GM23338 (cell line): ENCODE measurements at regions not wholly inside any gene's neighbourhood (a gene's known extent, or its start where the extent isn't known, plus 50 kb on each side); places are given as distances from the start of the nearest gene placed in this dataset.

ENCODE experiments used
- ATAC-seq: fragments of 200-7000 bp; cut with Tn5 transposase; 3 replicates; pipeline ENCODE4 v1.9.1; 2020
- DNase-seq: peaks from one replicate; pipeline ENCODE4 v3.0.0-alpha.2; 2015; ENCODE audit warnings: low spot score
- H2AFZ ChIP-seq: fragments of 200-600 bp; sonication (generic); 2 replicates; pipeline ENCODE4 v1.8.0; 2016; ENCODE audit warnings: antibody characterized with exemption, mild to moderate bottlenecking, moderate library complexity
- H3F3A ChIP-seq: fragments of 200-600 bp; sonication (generic); replicated peaks from 2 replicates; pipeline ENCODE4 v1.8.0; 2017; ENCODE audit warnings: antibody characterized with exemption, mixed run types, low read depth
- H3K27ac ChIP-seq: fragments of 200-600 bp; sonication (generic); 2 replicates; pipeline ENCODE4 v1.6.1; 2016; ENCODE audit warnings: low read depth
- H3K27me3 ChIP-seq: fragments of 200-600 bp; sonication (generic); 2 replicates; pipeline ENCODE4 v1.8.0; 2016; ENCODE audit warnings: mild to moderate bottlenecking, mixed run types, moderate library complexity; ENCODE audit not compliant: insufficient read depth
- H3K36me3 ChIP-seq: fragments of 200-600 bp; sonication (generic); 2 replicates; pipeline ENCODE4 v1.8.0; 2016; ENCODE audit warnings: mild to moderate bottlenecking; ENCODE audit not compliant: insufficient read depth
- H3K4me1 ChIP-seq: fragments of 200-600 bp; sonication (generic); 2 replicates; pipeline ENCODE4 v1.8.0; 2016; ENCODE audit warnings: mild to moderate bottlenecking, moderate library complexity; ENCODE audit not compliant: insufficient read depth
- H3K4me2 ChIP-seq: fragments of 200-600 bp; sonication (generic); 2 replicates; pipeline ENCODE4 v1.7.1; 2017; ENCODE audit warnings: mixed run types
- H3K4me3 ChIP-seq: fragments of 200-600 bp; sonication (generic); 2 replicates; pipeline ENCODE4 v1.6.1; 2016; ENCODE audit warnings: mixed run types
- H3K79me2 ChIP-seq: fragments of 200-600 bp; sonication (generic); replicated peaks from 2 replicates; pipeline ENCODE4 v1.8.0; 2017; ENCODE audit warnings: mild to moderate bottlenecking; ENCODE audit not compliant: insufficient read depth
- H3K9me2 ChIP-seq: fragments of 200-600 bp; sonication (generic); 2 replicates; pipeline ENCODE4 v1.8.0; 2017; ENCODE audit not compliant: insufficient read depth
- H4K20me1 ChIP-seq: fragments of 200-600 bp; sonication (generic); replicated peaks from 2 replicates; pipeline ENCODE4 v1.8.0; 2017; ENCODE audit warnings: mild to moderate bottlenecking; ENCODE audit not compliant: insufficient read depth
- H3K27ac Mint-ChIP-seq: 2 replicates; pipeline ENCODE4 v1.8.0; 2020; ENCODE audit warnings: inconsistent platforms, mild to moderate bottlenecking, moderate library complexity, mixed read lengths
- H3K27me3 Mint-ChIP-seq: 3 replicates; pipeline ENCODE4 v1.8.0; 2022; ENCODE audit warnings: low read depth, mild to moderate bottlenecking, moderate library complexity, mixed read lengths, inconsistent platforms; ENCODE audit not compliant: insufficient read depth, poor library complexity
- H3K36me3 Mint-ChIP-seq: 3 replicates; pipeline ENCODE4 v1.8.0; 2021; ENCODE audit warnings: low read depth, mild to moderate bottlenecking, inconsistent platforms, moderate library complexity, mixed read lengths
- H3K4me1 Mint-ChIP-seq: 3 replicates; pipeline ENCODE4 v1.8.0; 2020; ENCODE audit warnings: mild to moderate bottlenecking, inconsistent platforms, mixed read lengths
- H3K4me3 Mint-ChIP-seq: 3 replicates; pipeline ENCODE4 v1.8.0; 2021; ENCODE audit warnings: moderate library complexity, mild to moderate bottlenecking, inconsistent platforms, mixed read lengths
- H3K9me3 Mint-ChIP-seq: 3 replicates; pipeline ENCODE4 v1.8.0; 2020; ENCODE audit warnings: moderate library complexity, mild to moderate bottlenecking, inconsistent platforms, mixed read lengths
- CREB1 ChIP-seq: fragments of 250-450 bp; sonication (Bioruptor Pico); IDR thresholded peaks from 2 replicates; pipeline ENCODE4 v1.5.0; 2020; ENCODE audit warnings: low read depth, mild to moderate bottlenecking, moderate library complexity
- CTCF ChIP-seq, 2 experiments: fragments of 200-600 bp in 1 of 2; sonication (generic) in 1 of 2; conservative IDR thresholded peaks; 2 replicates each; pipeline versions ENCODE4 v1.5.1 to v1.6.1; 2016 to 2017; ENCODE audit warnings: antibody characterized with exemption in 2 of 2, low read depth in 2 of 2, mild to moderate bottlenecking in 2 of 2, moderate library complexity in 1 of 2
- ETS1 ChIP-seq: IDR thresholded peaks from 2 replicates; pipeline ENCODE4 v1.6.1; 2016; ENCODE audit warnings: antibody characterized with exemption
- EZH2 ChIP-seq: fragments of 200-600 bp; sonication (generic); IDR thresholded peaks from one replicate; pipeline ENCODE4 v1.8.0; 2017; ENCODE audit warnings: antibody characterized with exemption, mild to moderate bottlenecking, low read depth; ENCODE audit not compliant: unreplicated experiment
- EZH2phosphoT487 ChIP-seq: fragments of 200-600 bp; sonication (generic); IDR thresholded peaks from one replicate; pipeline ENCODE4 v1.8.1; 2018; ENCODE audit warnings: antibody characterized with exemption; ENCODE audit not compliant: unreplicated experiment
- JUNB ChIP-seq: IDR thresholded peaks from one replicate; pipeline ENCODE4 v1.6.1; 2016; ENCODE audit warnings: antibody characterized with exemption; ENCODE audit not compliant: unreplicated experiment
- STAT1 ChIP-seq: IDR thresholded peaks from one replicate; pipeline ENCODE4 v1.6.1; 2016; ENCODE audit warnings: antibody characterized with exemption; ENCODE audit not compliant: unreplicated experiment
- ZNF114 ChIP-seq: fragments of 250-450 bp; sonication (Bioruptor Pico); IDR thresholded peaks from 2 replicates; pipeline ENCODE4 v1.5.0; 2020; ENCODE audit warnings: mild to moderate bottlenecking, moderate library complexity
- ZNF331 ChIP-seq: fragments of 250-450 bp; sonication (Bioruptor Pico); IDR thresholded peaks from 2 replicates; pipeline ENCODE4 v1.5.0; 2020; ENCODE audit warnings: low read depth, mild to moderate bottlenecking, moderate library complexity
- ZNF462 ChIP-seq: fragments of 250-450 bp; sonication (Bioruptor Pico); IDR thresholded peaks from 2 replicates; pipeline ENCODE4 v1.5.0; 2020; ENCODE audit warnings: mild to moderate bottlenecking, moderate library complexity

- ATAC-seq (no peak), DNase-seq (no peak)
- H3K79me2 ChIP-seq, result no peaks in the 10 kb centered on the region
- peaks cover 7% of the 10 kb centered on the region; the same call in 1 of the 2 replicates for H3K27me3 ChIP-seq
- H3K4me1 ChIP-seq, result peaks cover 12% of the 10 kb centered on the region
- H3K4me3 ChIP-seq, result no peak overlapping the region
- no peaks in the 10 kb centered on the region for H3K9me3 Mint-ChIP-seq
- no peaks in the 10 kb centered on the region for H3K9me2 ChIP-seq
- H3K27me3 Mint-ChIP-seq, result peaks cover 8% of the 10 kb centered on the region
- H3K36me3 Mint-ChIP-seq, result no peaks in the 10 kb centered on the region
- peaks cover 10% of the 10 kb centered on the region; the same call in 2 of the 3 replicates for H3K4me1 Mint-ChIP-seq
- no peaks in the 10 kb centered on the region for H3K36me3 ChIP-seq
- H3K4me2 ChIP-seq, result no peak overlapping the region
- H3K27ac ChIP-seq, result no peak overlapping the region
- H3K4me3 Mint-ChIP-seq, result no peak overlapping the region
- no peaks in the 10 kb centered on the region for H3F3A ChIP-seq
- no peak for TF ChIP-seq CREB1 (CRISPR knock-in tag)
- no peak overlapping the region for H2AFZ ChIP-seq
- H4K20me1 ChIP-seq, result no peaks in the 10 kb centered on the region
- H3K27ac Mint-ChIP-seq, result no peak overlapping the region
Observed at GRCh38 chr11:21865541-21865940, 327.3 kb upstream of the ANO5 start.

GRCh38 chr11:21866781-21867180, 326.1 kb upstream of the ANO5 start:
- Mint-ChIP-seq H3K27ac (no peak overlapping the region), H3K4me3 (no peak overlapping the region), H3K27me3 (peaks cover 2% of the 10 kb centered on the region), H3K36me3 (no peaks in the 10 kb centered on the region), H3K9me3 (no peaks in the 10 kb centered on the region), H3K4me1 (no peaks in the 10 kb centered on the region; the same call in 2 of the 3 replicates)
- Histone ChIP-seq H3K27ac (no peak overlapping the region), H3K4me2 (no peak overlapping the region), H3K36me3 (no peaks in the 10 kb centered on the region), H4K20me1 (no peaks in the 10 kb centered on the region), H3K79me2 (no peaks in the 10 kb centered on the region), H3K9me2 (no peaks in the 10 kb centered on the region), H3K4me3 (no peak overlapping the region), H3K4me1 (peaks cover under 1% of the 10 kb centered on the region; the same call in 1 of the 2 replicates), H2AFZ (no peak overlapping the region), H3F3A (no peaks in the 10 kb centered on the region), H3K27me3 (no peaks in the 10 kb centered on the region)
- ATAC-seq, result no peak
- no peak for DNase-seq
- no peak for TF ChIP-seq ZNF331 (CRISPR knock-in tag)
- TF ChIP-seq ZNF462, result no peak
- TF ChIP-seq ETS1, result no peak
- no peak for TF ChIP-seq JUNB
- no peak for TF ChIP-seq EZH2phosphoT487
- TF ChIP-seq STAT1, result no peak
- TF ChIP-seq CTCF (conservative IDR thresholded peaks at IDR 0.05; ENCODE audit: low read depth in 2 of 2), result no peak
- TF ChIP-seq EZH2, result no peak
- TF ChIP-seq ZNF114 (CRISPR knock-in tag), result no peak
